ENCODE measurements at regions not wholly inside any gene's neighbourhood (a gene's known extent, or its start where the extent isn't known, plus 50 kb on each side); places are given as distances from the start of the nearest gene placed in this dataset.

DNA sequence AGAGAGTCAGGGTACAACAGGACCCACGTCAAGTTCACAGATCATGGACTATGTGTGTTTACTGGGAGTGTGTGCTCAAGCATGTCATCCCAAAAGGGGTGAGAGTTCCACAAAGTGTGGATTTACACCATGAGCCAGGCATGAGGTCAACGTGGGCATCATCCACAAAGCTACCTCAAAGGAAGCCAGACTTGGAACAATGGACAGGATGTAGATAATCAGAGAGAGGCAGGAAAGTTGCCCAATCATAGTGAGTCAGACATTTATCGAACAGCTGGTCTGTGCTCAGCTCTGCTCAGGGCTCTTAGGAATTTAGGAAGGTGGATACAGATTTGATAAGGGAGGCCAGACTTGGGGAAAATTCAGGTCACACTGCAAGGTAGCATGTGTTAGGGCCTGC is 317.2 kb upstream of the CDYL start:
- TF ChIP-seq, protein P1, sequence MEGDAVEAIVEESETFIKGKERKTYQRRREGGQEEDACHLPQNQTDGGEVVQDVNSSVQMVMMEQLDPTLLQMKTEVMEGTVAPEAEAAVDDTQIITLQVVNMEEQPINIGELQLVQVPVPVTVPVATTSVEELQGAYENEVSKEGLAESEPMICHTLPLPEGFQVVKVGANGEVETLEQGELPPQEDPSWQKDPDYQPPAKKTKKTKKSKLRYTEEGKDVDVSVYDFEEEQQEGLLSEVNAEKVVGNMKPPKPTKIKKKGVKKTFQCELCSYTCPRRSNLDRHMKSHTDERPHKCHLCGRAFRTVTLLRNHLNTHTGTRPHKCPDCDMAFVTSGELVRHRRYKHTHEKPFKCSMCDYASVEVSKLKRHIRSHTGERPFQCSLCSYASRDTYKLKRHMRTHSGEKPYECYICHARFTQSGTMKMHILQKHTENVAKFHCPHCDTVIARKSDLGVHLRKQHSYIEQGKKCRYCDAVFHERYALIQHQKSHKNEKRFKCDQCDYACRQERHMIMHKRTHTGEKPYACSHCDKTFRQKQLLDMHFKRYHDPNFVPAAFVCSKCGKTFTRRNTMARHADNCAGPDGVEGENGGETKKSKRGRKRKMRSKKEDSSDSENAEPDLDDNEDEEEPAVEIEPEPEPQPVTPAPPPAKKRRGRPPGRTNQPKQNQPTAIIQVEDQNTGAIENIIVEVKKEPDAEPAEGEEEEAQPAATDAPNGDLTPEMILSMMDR (IDR thresholded peaks at IDR 0.05; ENCODE audit: low read length), result no peak
- no peak for TF ChIP-seq EZH2 (IDR thresholded peaks at IDR 0.05; ENCODE audit: borderline replicate concordance, low read length)

All from OCI-LY1 (cell line).